NCI-H2107 treated with DMSO at 0.1 percent for 48 hours (cell line): ENCODE measurements at regions not wholly inside any gene's neighbourhood (a gene's known extent, or its start where the extent isn't known, plus 50 kb on each side); places are given as distances from the start of the nearest gene placed in this dataset.

Source experiments
- DNase-seq: peaks from one replicate; lab custom pipeline; 2025; ENCODE audit not compliant: unreplicated experiment; lab: John Stamatoyannopoulos, UW

- no peak for DNase-seq
These were observed 204.8 kb downstream of the TSN start for GRCh38 chr2:121960251-121960650.

- no peak for DNase-seq
These were observed 206.3 kb downstream of the TSN start for GRCh38 chr2:121961761-121962160.

GRCh38 chr2:121965661-121966060 lies 210.2 kb downstream of the TSN start:
- DNase-seq = no peak

- no peak for DNase-seq
These were observed 211.2 kb downstream of the TSN start for GRCh38 chr2:121966663-121967062.

GRCh38 chr2:121969166-121969565 lies 213.7 kb downstream of the TSN start:
- no peak for DNase-seq

- DNase-seq = no peak
These were observed 214.6 kb downstream of the TSN start for GRCh38 chr2:121969766-121970639.

GRCh38 chr2:121972203-121972602 lies 216.8 kb downstream of the TSN start:
- no peak for DNase-seq

- DNase-seq = peak; percentile 29
These were observed 219.6 kb downstream of the TSN start for GRCh38 chr2:121974897-121975661.

- no peak for DNase-seq
These were observed 221.5 kb downstream of the TSN start for GRCh38 chr2:121976926-121977325.

GRCh38 chr2:121977326-121977725 lies 221.9 kb downstream of the TSN start:
- DNase-seq = no peak

GRCh38 chr2:121992700-121993099 lies 237.2 kb downstream of the TSN start:
- DNase-seq = no peak

- DNase-seq = no peak
These were observed 238.2 kb downstream of the TSN start for GRCh38 chr2:121993682-121994081.

- no peak for DNase-seq
These were observed 239.1 kb downstream of the TSN start for GRCh38 chr2:121994238-121995206.

GRCh38 chr2:121998751-121999150 lies 243.3 kb downstream of the TSN start:
- no peak for DNase-seq

GRCh38 chr2:121999264-121999663 lies 243.8 kb downstream of the TSN start:
- no peak for DNase-seq

- no peak for DNase-seq
These were observed 245.3 kb downstream of the TSN start for GRCh38 chr2:122000556-122001340.

GRCh38 chr2:122001441-122001874 lies 246.0 kb downstream of the TSN start:
- DNase-seq = no peak

- DNase-seq = no peak
These were observed 247.9 kb downstream of the TSN start for GRCh38 chr2:122003196-122003940.

- DNase-seq = no peak
These were observed 251.7 kb downstream of the TSN start for GRCh38 chr2:122007126-122007525.
